GM21723 (cell line): ENCODE measurements at regions not wholly inside any gene's neighbourhood (a gene's known extent, or its start where the extent isn't known, plus 50 kb on each side); places are given as distances from the start of the nearest gene placed in this dataset.
"Not testable (repeated sequence)": the region's sequence is repeated elsewhere in the genome, so short reads cannot be mapped to it uniquely, and the experiment has no call there.

ENCODE experiments used
- ATAC-seq: cut with Tn5 transposase; IDR thresholded peaks from one replicate; pipeline ENCODE4 v1.9.1; 2021; ENCODE audit warnings: mild to moderate bottlenecking, moderate library complexity; ENCODE audit not compliant: unreplicated experiment

GRCh38 chr12:62196146-62196545 is 64.1 kb upstream of the USP15 start:
- no peak for ATAC-seq

GRCh38 chr12:62202861-62203260 is 57.3 kb upstream of the USP15 start:
- not testable (repeated sequence) for ATAC-seq

- ATAC-seq = no peak
Measured at GRCh38 chr12:62205346-62205745, 54.9 kb upstream of the USP15 start.

- ATAC-seq = no peak
Measured at GRCh38 chr12:62207248-62207647, 53.0 kb upstream of the USP15 start.
